SKM-1 (cell line): ENCODE measurements at regions not wholly inside any gene's neighbourhood (a gene's known extent, or its start where the extent isn't known, plus 50 kb on each side); places are given as distances from the start of the nearest gene placed in this dataset.

Source experiments
- DNase-seq: peaks from one replicate; lab custom pipeline; 2025; ENCODE audit not compliant: unreplicated experiment; lab: John Stamatoyannopoulos, UW

GRCh38 chr5:54721951-54722654 is 204.5 kb downstream of the SNX18 start:
- no peak for DNase-seq

GRCh38 chr5:54721116-54721515 is 203.6 kb downstream of the SNX18 start:
- no peak for DNase-seq

- DNase-seq: no peak
Measured at GRCh38 chr5:54720341-54720740, 202.8 kb downstream of the SNX18 start.

GRCh38 chr5:54719384-54720283 is 202.1 kb downstream of the SNX18 start:
- DNase-seq: no peak

- DNase-seq: no peak
Measured at GRCh38 chr5:54718656-54719055, 201.1 kb downstream of the SNX18 start.

GRCh38 chr5:54717870-54718269 is 200.3 kb downstream of the SNX18 start:
- no peak for DNase-seq

GRCh38 chr5:54717459-54717858 is 199.9 kb downstream of the SNX18 start:
- no peak for DNase-seq

GRCh38 chr5:54713923-54714581 is 196.5 kb downstream of the SNX18 start:
- DNase-seq: no peak

- DNase-seq: no peak
Measured at GRCh38 chr5:54709096-54709495, 191.5 kb downstream of the SNX18 start.

GRCh38 chr5:54707841-54708240 is 190.3 kb downstream of the SNX18 start:
- no peak for DNase-seq

GRCh38 chr5:54705994-54706653 is 188.6 kb downstream of the SNX18 start:
- no peak for DNase-seq

GRCh38 chr5:54704825-54705224 is 187.3 kb downstream of the SNX18 start:
- no peak for DNase-seq

GRCh38 chr5:54704333-54704732 is 186.8 kb downstream of the SNX18 start:
- no peak for DNase-seq

GRCh38 chr5:54703565-54704255 is 186.2 kb downstream of the SNX18 start:
- DNase-seq: no peak

- DNase-seq: no peak
Measured at GRCh38 chr5:54703133-54703532, 185.6 kb downstream of the SNX18 start.

- no peak for DNase-seq
Measured at GRCh38 chr5:54702470-54702869, 184.9 kb downstream of the SNX18 start.

- DNase-seq: no peak
Measured at GRCh38 chr5:54700986-54701578, 183.5 kb downstream of the SNX18 start.

- DNase-seq: no peak
Measured at GRCh38 chr5:54696931-54697330, 179.4 kb downstream of the SNX18 start.

- DNase-seq: no peak
Measured at GRCh38 chr5:54696346-54696745, 178.8 kb downstream of the SNX18 start.
